Urinary bladder (tissue), 3 donors: ENCODE measurements at regions not wholly inside any gene's neighbourhood (a gene's known extent, or its start where the extent isn't known, plus 50 kb on each side); places are given as distances from the start of the nearest gene placed in this dataset.
A peak's percentile ranks its signal among the peaks of the same experiment; 100 is the strongest.
"Not testable (repeated sequence)": the region's sequence is repeated elsewhere in the genome, so short reads cannot be mapped to it uniquely, and the experiment has no call there.

Source experiments
- DNase-seq: peaks from one replicate; pipeline ENCODE4 v3.0.0-alpha.2; 2015; ENCODE audit errors: extremely low spot score
- H3K27ac ChIP-seq: one replicate; pipeline ENCODE4 v1.5.1; 2013; ENCODE audit warnings: low read depth, mild to moderate bottlenecking, moderate library complexity
- H3K36me3 ChIP-seq: one replicate; pipeline ENCODE4 v1.6.1; 2013; ENCODE audit warnings: mild to moderate bottlenecking, moderate library complexity; ENCODE audit not compliant: insufficient read depth
- H3K4me1 ChIP-seq: one replicate; pipeline ENCODE4 v1.6.1; 2013; ENCODE audit warnings: mild to moderate bottlenecking, moderate library complexity; ENCODE audit not compliant: insufficient read depth
- H3K4me3 ChIP-seq: one replicate; pipeline ENCODE4 v1.5.1; 2013; ENCODE audit warnings: low read depth, low read length
- WGBS: extraction: QIAGEN DNeasy Blood & Tissue Kit; methylation state at CpG from one replicate; pipeline ENCODE4 v1.1.7; 2013; 5-methylcytosine and 5-hydroxymethylcytosine counted together
- donor health status: healthy with polysubstance abuse.
- donor health status: healthy.

DNA sequence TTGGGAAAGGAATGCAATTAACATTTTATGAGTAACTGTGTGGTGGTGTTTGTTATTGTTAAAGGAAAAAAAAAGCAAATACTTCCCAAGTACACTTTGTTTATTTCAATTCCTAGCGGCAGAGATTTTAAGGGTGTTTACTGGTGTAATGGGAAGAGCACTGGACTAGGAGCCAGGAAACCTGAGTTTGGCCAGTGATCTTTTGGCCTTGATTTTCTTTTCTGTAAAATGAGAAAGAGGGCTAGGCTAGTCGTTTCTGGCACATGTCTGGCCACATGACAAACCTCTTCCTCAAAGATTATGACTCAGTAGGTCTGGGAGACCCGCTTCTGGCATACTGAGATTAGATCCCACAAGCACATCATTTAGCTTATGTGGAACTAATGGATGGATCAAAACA lies 428.1 kb upstream of the NOX3 start:
- peak; percentile 6 for DNase-seq
- 30% methylated on average over 3 of the region's 3 CpGs for WGBS
- H3K4me3 ChIP-seq: no peak overlapping the region
- H3K36me3 ChIP-seq: no peaks in the 10 kb centered on the region
- H3K27ac ChIP-seq: no peak overlapping the region
- no peaks in the 10 kb centered on the region for H3K4me1 ChIP-seq

DNA sequence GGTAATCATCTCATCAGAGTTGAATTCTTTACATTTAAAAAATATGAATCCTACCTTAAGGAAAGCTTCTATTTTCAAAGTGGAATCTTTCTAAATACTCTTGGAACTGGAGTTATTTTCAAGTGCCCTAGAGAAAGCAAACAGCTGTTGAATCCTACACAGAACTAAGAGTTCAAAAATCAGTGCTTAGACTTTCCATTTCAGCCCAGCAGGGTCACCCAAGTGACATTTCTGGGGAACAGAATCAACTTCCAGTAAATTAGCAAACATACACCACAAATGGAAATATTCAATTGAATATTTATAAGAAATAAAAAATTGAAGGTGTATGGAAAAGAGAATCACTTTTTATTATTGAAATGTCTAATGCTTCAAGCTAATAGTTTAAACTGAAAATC lies 427.7 kb upstream of the NOX3 start:
- H3K4me1 ChIP-seq: no peaks in the 10 kb centered on the region
- H3K4me3 ChIP-seq: no peak overlapping the region
- peak; percentile 14 for DNase-seq
- no peak overlapping the region for H3K27ac ChIP-seq
- no peaks in the 10 kb centered on the region for H3K36me3 ChIP-seq

GRCh38 chr6:155882527-155883333 lies 427.1 kb upstream of the NOX3 start:
- H3K4me3 ChIP-seq: no peak overlapping the region
- H3K4me1 ChIP-seq: no peaks in the 10 kb centered on the region
- H3K27ac ChIP-seq: no peak overlapping the region
- no peak for DNase-seq
- H3K36me3 ChIP-seq: no peaks in the 10 kb centered on the region
- 76% methylated on average over 4 of the region's 4 CpGs for WGBS

DNA sequence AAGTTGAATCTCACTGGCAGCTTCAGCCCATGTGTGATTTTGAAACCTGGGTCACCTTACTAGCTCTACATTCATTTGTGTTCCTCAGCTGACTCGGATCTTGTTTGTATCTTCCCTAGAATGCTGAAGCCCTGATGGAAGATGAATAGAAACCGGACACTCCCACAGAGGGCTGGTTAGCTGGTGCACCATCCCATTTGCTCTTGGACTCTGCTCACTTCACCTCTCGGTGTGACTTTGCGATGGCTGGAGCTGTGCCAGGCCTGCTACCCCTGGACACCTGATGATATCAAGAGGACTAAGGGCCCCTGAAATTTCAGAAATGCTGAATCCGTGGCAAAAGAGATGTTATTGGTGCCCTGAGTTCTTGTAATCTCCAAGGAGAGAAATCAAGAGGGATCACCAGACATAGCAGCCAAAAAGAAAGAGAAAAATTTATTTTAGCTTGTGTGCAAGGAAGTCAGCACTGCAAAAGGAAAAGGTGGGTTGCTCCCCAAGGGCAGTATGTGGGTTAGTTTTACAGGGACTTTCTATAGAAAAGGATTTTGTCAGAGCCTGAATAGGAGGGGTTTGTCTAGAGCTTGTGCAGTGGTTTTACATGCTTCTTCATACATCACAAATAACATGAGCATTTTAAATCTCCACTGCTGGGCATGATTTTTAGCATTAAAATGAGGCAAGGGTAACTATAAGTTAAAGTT lies 426.3 kb upstream of the NOX3 start:
- Histone ChIP-seq H3K36me3 (no peaks in the 10 kb centered on the region), H3K4me3 (no peak overlapping the region), H3K4me1 (no peaks in the 10 kb centered on the region), H3K27ac (no peak overlapping the region)
- WGBS: 65% methylated on average over 5 of the region's 5 CpGs
- no peak for DNase-seq

- Histone ChIP-seq H3K4me3 (no peak overlapping the region), H3K4me1 (no peaks in the 10 kb centered on the region), H3K36me3 (no peaks in the 10 kb centered on the region), H3K27ac (no peak overlapping the region)
- DNase-seq: no peak
- 58% methylated on average over 3 of the region's 3 CpGs for WGBS
Measured at GRCh38 chr6:155880900-155881299, 425.3 kb upstream of the NOX3 start.

- no peak for DNase-seq
- Histone ChIP-seq H3K36me3 (no peaks in the 10 kb centered on the region), H3K27ac (no peak overlapping the region), H3K4me1 (no peaks in the 10 kb centered on the region), H3K4me3 (no peak overlapping the region)
- WGBS: 93% methylated on average over 6 of the region's 6 CpGs
Measured at GRCh38 chr6:155872961-155873360, 417.3 kb upstream of the NOX3 start.

- Histone ChIP-seq H3K4me3 (no peak overlapping the region), H3K27ac (no peak overlapping the region), H3K36me3 (no peaks in the 10 kb centered on the region), H3K4me1 (no peaks in the 10 kb centered on the region)
- 87% methylated on average over 4 of the region's 4 CpGs for WGBS
- DNase-seq: no peak
Measured at GRCh38 chr6:155867682-155868081, 412.0 kb upstream of the NOX3 start.

DNA sequence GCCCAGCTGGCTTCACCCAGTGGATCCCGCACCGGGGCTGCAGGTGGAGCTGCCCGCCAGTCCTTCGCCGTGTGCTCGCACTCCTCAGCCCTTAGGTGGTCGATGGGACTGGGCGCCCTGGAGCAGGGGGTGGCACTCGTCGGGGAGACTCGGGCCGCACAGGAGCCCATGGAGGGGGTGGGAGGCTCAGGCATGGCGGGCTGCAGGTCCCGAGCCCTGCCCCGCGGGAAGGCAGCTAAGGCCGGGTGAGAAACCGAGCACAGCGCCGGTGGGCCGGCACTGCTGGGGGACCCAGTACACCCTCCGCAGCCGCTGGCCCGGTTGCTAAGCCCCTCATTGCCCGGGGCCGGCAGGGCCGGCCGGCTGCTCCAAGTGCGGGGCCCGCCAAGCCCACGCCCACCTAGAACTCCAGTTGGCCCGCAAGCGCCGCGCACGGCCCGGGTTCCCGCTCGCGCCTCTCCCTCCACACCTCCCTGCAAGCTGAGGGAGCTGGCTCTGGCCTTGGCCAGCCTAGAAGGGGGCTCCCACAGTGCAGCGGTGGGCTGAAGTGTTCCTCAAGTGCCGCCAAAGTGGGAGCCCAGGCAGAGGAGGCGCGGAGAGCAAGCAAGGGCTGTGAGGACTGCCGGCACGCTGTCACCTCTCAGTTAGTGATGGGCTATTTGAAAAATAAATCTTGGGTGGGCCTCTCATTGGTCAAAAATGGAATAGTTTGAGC lies 411.2 kb upstream of the NOX3 start:
- H3K4me1 ChIP-seq, H3K36me3 ChIP-seq, H3K27ac ChIP-seq, DNase-seq, H3K4me3 ChIP-seq: not testable (repeated sequence)
- whole genome bisulfite sequencing: 97% methylated on average over 46 of the region's 46 CpGs

GRCh38 chr6:155861821-155862220 lies 406.2 kb upstream of the NOX3 start:
- H3K36me3 ChIP-seq: no peaks in the 10 kb centered on the region
- no peaks in the 10 kb centered on the region for H3K4me1 ChIP-seq
- H3K27ac ChIP-seq: no peak overlapping the region
- no peak overlapping the region for H3K4me3 ChIP-seq
- no peak for DNase-seq
- 69% methylated on average over 2 of the region's 2 CpGs for WGBS

- not testable (repeated sequence) for H3K36me3 ChIP-seq, H3K27ac ChIP-seq, H3K4me3 ChIP-seq, H3K4me1 ChIP-seq, DNase-seq
- WGBS: 83% methylated on average over 4 of the region's 4 CpGs
Measured at GRCh38 chr6:155858906-155859305, 403.3 kb upstream of the NOX3 start.

- DNase-seq: no peak
- 94% methylated on average over 2 of the region's 2 CpGs for WGBS
- no peaks in the 10 kb centered on the region for H3K36me3 ChIP-seq
- no peak overlapping the region for H3K27ac ChIP-seq
- no peaks in the 10 kb centered on the region for H3K4me1 ChIP-seq
- H3K4me3 ChIP-seq: no peak overlapping the region
Measured at GRCh38 chr6:155854787-155855186, 399.1 kb upstream of the NOX3 start.

DNA sequence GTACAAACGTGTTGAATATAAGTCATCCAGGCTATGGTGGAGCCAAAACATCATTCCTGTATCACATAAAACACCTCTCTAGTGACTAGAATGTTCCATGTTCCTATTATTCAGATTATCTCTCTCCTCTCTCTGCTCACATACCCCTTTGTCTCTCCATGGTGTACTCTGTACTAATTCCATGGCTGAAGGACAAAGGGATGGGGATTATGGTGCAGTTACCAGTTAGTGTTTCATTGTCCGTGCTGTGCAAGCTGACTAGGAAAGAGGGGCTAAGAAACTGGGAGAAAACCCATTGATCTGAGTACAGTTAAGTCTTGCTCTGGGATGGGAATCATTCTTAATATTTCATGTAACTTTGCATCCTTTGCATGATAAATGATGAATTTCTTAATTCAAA lies 397.4 kb upstream of the NOX3 start:
- no peaks in the 10 kb centered on the region for H3K36me3 ChIP-seq
- H3K4me3 ChIP-seq: no peak overlapping the region
- H3K27ac ChIP-seq: no peak overlapping the region
- WGBS: 84% methylated on average over 2 of the region's 2 CpGs
- H3K4me1 ChIP-seq: no peaks in the 10 kb centered on the region
- no peak for DNase-seq

DNA sequence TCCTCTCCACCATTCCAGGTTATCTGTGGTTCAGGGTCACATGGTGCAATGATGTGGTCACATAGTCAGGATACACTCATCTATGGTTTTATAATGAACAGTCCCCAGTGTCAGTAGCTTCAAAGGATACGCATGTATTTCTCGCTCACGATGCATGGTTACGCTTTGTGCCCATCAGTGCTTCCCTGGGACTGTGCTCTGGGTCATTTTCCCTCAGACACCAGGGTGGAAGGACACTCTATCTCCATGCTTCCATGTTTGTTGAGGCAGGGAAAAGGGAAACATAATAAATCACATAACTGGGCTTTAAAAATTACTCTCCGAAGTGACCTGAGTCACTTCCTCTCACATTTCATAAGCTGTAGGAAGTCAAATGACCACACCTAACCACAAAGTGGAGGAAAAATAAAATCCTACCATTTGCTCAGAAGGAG lies 394.8 kb upstream of the NOX3 start:
- WGBS: 83% methylated on average over 5 of the region's 5 CpGs
- H3K36me3 ChIP-seq: no peaks in the 10 kb centered on the region
- no peak overlapping the region for H3K27ac ChIP-seq

DNA sequence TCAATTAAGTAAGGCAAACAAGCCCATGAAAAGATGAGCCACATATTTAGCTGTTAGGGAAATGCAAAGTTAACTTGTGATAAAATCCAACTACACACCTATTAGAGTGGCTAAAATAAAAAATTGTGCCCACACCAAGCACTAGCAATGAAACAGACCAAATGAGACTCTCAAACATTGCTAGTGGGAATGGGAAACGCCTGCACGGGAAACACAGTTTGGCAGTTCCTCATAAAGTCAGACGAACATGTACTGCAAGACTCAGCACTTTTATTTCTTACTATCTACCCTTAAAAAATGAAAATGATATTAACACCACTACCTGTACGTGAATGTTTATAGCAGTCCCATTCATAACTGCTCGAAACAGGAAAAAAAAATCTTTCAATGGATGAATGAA lies 392.1 kb upstream of the NOX3 start:
- no peak overlapping the region for H3K27ac ChIP-seq
- H3K4me1 ChIP-seq: no peaks in the 10 kb centered on the region
- no peak overlapping the region for H3K4me3 ChIP-seq
- no peak for DNase-seq
- no peaks in the 10 kb centered on the region for H3K36me3 ChIP-seq
- 59% methylated on average over 5 of the region's 5 CpGs for WGBS

More for the DNA sequence above, 394.8 kb upstream of the NOX3 start:
- Histone ChIP-seq H3K4me3 (no peak overlapping the region), H3K4me1 (no peaks in the 10 kb centered on the region)
- DNase-seq: no peak
